Progenitor cell of endocrine pancreas (in vitro differentiated cells): ENCODE measurements at regions not wholly inside any gene's neighbourhood (a gene's known extent, or its start where the extent isn't known, plus 50 kb on each side); places are given as distances from the start of the nearest gene placed in this dataset.
"Not testable (repeated sequence)": the region's sequence is repeated elsewhere in the genome, so short reads cannot be mapped to it uniquely, and the experiment has no call there.

ENCODE experiments used
- DNase-seq: peaks from one replicate; pipeline ENCODE4 v3.0.0; 2021; ENCODE audit warnings: low spot score; ENCODE audit not compliant: unreplicated experiment
- H3K27ac Mint-ChIP-seq: 2 replicates; pipeline ENCODE4 v1.8.0; 2021; ENCODE audit warnings: mild to moderate bottlenecking, moderate library complexity, mixed read lengths
- H3K27me3 Mint-ChIP-seq: 2 replicates; pipeline ENCODE4 v1.8.0; 2021; ENCODE audit warnings: mixed read lengths
- H3K36me3 Mint-ChIP-seq: 2 replicates; pipeline ENCODE4 v1.8.0; 2022; ENCODE audit warnings: mixed read lengths; ENCODE audit not compliant: insufficient read depth
- H3K4me1 Mint-ChIP-seq: 2 replicates; pipeline ENCODE4 v1.8.0; 2021; ENCODE audit warnings: low read depth, mixed read lengths
- H3K4me3 Mint-ChIP-seq: 2 replicates; pipeline ENCODE4 v1.8.0; 2021; ENCODE audit warnings: low read depth, mild to moderate bottlenecking, moderate library complexity, mixed read lengths
- H3K9me3 Mint-ChIP-seq: 2 replicates; pipeline ENCODE4 v1.8.0; 2021; ENCODE audit warnings: low read depth, mixed read lengths
- TF ChIP-seq, protein P1 (sequence below): fragments of 200-600 bp; sonication (generic); IDR thresholded peaks from one replicate; pipeline ENCODE4 v1.5.0; 2021; ENCODE audit warnings: antibody characterized with exemption, mild to moderate bottlenecking; ENCODE audit not compliant: unreplicated experiment

DNA sequence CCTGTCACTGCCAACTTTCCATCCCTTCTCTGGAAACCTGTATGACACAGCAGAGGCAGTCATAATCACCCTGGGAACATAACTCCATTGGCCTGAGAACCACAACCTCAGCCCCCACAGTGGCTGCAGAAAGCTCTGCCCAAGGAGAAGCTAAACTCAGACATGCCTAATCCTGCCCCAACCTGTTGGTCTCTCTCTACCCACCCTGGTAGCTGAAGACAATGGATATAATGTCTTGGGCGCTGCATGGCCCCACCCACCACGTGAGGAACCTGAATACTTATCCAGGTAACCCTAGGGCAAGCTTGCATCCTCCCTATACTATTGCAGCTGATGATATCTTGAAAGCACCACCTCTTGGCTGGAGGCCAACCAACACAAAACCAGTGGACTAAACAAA, 225.2 kb downstream of the TEX13C start:
- Mint-ChIP-seq H3K27me3 (no peaks in the 10 kb centered on the region), H3K4me3 (no peak overlapping the region), H3K36me3 (no peaks in the 10 kb centered on the region), H3K4me1 (no peaks in the 10 kb centered on the region), H3K9me3 (peaks cover 22% of the 10 kb centered on the region), H3K27ac (no peak overlapping the region)
- no peak for DNase-seq
- TF ChIP-seq, protein P1, sequence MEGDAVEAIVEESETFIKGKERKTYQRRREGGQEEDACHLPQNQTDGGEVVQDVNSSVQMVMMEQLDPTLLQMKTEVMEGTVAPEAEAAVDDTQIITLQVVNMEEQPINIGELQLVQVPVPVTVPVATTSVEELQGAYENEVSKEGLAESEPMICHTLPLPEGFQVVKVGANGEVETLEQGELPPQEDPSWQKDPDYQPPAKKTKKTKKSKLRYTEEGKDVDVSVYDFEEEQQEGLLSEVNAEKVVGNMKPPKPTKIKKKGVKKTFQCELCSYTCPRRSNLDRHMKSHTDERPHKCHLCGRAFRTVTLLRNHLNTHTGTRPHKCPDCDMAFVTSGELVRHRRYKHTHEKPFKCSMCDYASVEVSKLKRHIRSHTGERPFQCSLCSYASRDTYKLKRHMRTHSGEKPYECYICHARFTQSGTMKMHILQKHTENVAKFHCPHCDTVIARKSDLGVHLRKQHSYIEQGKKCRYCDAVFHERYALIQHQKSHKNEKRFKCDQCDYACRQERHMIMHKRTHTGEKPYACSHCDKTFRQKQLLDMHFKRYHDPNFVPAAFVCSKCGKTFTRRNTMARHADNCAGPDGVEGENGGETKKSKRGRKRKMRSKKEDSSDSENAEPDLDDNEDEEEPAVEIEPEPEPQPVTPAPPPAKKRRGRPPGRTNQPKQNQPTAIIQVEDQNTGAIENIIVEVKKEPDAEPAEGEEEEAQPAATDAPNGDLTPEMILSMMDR, result no peak

DNA sequence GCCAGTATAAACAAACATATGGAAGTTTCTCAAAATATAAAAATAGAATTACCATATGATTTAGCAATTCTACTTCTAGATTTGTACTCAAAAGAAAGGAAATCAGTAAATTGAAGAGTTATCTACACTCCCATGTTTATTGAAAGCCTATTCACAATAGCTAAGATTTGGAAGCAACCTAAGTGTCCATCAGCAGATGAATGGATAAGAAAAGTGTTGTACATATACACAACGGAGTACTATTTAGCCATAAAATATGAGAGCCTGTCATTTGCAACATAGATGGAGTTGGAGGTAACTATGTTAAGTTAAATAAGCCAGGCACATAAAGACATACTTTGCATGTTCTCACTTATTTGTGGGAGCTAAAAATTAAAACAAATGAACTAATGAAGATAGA, 257.8 kb downstream of the TEX13C start:
- H3K9me3 Mint-ChIP-seq, result no peaks in the 10 kb centered on the region
- H3K36me3 Mint-ChIP-seq, result no peaks in the 10 kb centered on the region
- H3K27me3 Mint-ChIP-seq, result no peaks in the 10 kb centered on the region
- H3K4me3 Mint-ChIP-seq, result no peak overlapping the region
- TF ChIP-seq, protein P1, result no peak
- no peak overlapping the region for H3K27ac Mint-ChIP-seq
- no peaks in the 10 kb centered on the region for H3K4me1 Mint-ChIP-seq
- no peak for DNase-seq

DNA sequence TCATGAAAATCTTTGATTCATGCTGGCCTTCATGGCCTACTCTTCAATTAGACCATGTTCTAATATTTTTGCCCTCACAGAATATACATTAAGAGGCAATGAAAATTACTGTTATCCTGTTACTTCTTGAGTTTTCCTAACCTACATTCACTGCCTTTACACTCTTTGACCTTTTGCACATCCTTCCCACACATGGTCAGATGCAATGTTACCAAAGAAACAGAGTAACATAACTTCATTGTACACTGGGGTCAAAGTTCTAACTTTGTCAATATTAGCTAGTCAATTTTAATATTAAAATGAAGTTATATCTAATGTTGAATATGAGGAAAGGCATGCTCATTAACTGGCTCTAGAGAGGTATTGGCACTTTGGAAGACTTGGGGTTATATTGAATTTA, 284.8 kb downstream of the TEX13C start:
- Mint-ChIP-seq H3K4me1 (no peaks in the 10 kb centered on the region), H3K4me3 (no peak overlapping the region), H3K36me3 (no peaks in the 10 kb centered on the region), H3K9me3 (peaks cover 5% of the 10 kb centered on the region), H3K27me3 (no peaks in the 10 kb centered on the region), H3K27ac (no peak overlapping the region)
- TF ChIP-seq, protein P1, result no peak
- DNase-seq, result no peak

DNA sequence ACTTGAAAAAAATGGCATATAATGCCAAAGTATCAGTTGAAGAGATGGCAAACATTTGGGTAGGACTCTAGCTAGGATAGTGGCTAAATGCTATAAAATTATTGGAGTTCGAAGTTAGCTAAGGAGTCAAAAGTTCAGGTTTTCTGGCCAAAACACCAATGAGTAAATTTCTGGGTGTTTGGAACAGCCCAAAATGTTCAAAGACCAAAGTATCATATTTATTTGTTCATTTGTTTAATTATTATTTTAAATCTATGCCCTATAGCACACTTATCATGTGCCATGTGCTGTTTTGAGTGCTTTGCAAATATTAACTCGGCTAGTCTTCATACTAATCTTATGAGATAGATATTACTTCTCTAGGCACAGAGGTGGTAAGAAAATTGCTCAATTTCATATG, 285.5 kb downstream of the TEX13C start:
- TF ChIP-seq, protein P1, result no peak
- Mint-ChIP-seq H3K36me3 (no peaks in the 10 kb centered on the region), H3K4me3 (no peak overlapping the region), H3K27ac (no peak overlapping the region), H3K27me3 (no peaks in the 10 kb centered on the region), H3K9me3 (peaks cover 4% of the 10 kb centered on the region), H3K4me1 (no peaks in the 10 kb centered on the region)
- DNase-seq, result no peak

DNA sequence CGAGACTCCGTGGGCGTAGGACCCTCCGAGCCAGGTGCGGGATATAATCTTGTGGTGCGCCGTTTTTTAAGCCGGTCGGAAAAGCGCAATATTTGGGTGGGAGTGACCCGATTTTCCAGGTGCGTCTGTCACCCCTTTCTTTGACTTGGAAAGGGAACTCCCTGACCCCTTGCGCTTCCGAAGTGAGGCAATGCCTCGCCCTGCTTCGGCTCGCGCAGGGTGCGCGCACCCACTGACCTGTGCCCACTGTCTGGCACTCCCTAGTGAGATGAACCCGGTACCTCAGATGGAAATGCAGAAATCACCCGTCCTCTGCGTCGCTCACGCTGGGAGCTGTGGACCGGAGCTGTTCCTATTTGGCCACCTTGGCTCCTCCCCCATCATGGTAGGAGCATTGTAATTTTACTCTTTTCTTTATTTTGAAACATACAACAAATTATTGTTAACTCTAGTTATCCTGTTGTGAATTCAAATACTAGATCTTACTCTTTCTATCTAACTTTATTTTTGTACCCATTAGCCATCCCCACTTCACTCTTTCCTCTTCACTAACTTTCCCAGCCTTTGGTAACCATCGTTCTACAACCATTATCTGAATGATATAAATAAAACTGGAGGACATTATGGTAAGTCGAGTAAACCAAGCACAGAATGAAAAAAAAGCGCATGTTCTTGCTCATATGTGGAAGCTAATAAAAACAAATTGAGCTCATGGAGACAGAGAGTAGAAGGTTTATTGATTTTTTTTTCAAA, 295.1 kb downstream of the TEX13C start:
- H3K36me3 Mint-ChIP-seq, H3K27me3 Mint-ChIP-seq, H3K4me3 Mint-ChIP-seq, H3K4me1 Mint-ChIP-seq, H3K27ac Mint-ChIP-seq, H3K9me3 Mint-ChIP-seq, DNase-seq: not testable (repeated sequence)
